Inflammatory macrophage (primary cell): ENCODE measurements at regions not wholly inside any gene's neighbourhood (a gene's known extent, or its start where the extent isn't known, plus 50 kb on each side); places are given as distances from the start of the nearest gene placed in this dataset.
"Not testable (repeated sequence)": the region's sequence is repeated elsewhere in the genome, so short reads cannot be mapped to it uniquely, and the experiment has no call there.

Experiments
- DNase-seq, 2 donors: peaks; one replicate each; pipeline ENCODE4 v3.0.0-alpha.2; 2020 to 2022

- DNase-seq, result no peak
Observed at GRCh38 chr3:94413336-94414108, 350.7 kb downstream of the NSUN3 start.

GRCh38 chr3:94414418-94414817, 351.6 kb downstream of the NSUN3 start:
- DNase-seq, result no peak

- no peak for DNase-seq
Observed at GRCh38 chr3:94416768-94417167, 353.9 kb downstream of the NSUN3 start.

- no peak for DNase-seq
Observed at GRCh38 chr3:94417963-94418455, 355.1 kb downstream of the NSUN3 start.

- DNase-seq, result no peak
Observed at GRCh38 chr3:94420931-94421330, 358.1 kb downstream of the NSUN3 start.

GRCh38 chr3:94423578-94423977, 360.7 kb downstream of the NSUN3 start:
- DNase-seq, result no peak

GRCh38 chr3:94429517-94429916, 366.7 kb downstream of the NSUN3 start:
- no peak for DNase-seq

GRCh38 chr3:94431876-94432570, 369.2 kb downstream of the NSUN3 start:
- DNase-seq, result no peak

- no peak for DNase-seq
Observed at GRCh38 chr3:94433811-94434210, 370.9 kb downstream of the NSUN3 start.

GRCh38 chr3:94440767-94441493, 378.1 kb downstream of the NSUN3 start:
- no peak for DNase-seq

- no peak for DNase-seq
Observed at GRCh38 chr3:94441494-94441847, 378.6 kb downstream of the NSUN3 start.

- no peak for DNase-seq
Observed at GRCh38 chr3:94453864-94454263, 391.0 kb downstream of the NSUN3 start.

- no peak for DNase-seq
Observed at GRCh38 chr3:94459167-94459566, 396.3 kb downstream of the NSUN3 start.

GRCh38 chr3:94460931-94461330, 398.1 kb downstream of the NSUN3 start:
- no peak for DNase-seq

GRCh38 chr3:94462931-94463330, 400.1 kb downstream of the NSUN3 start:
- no peak for DNase-seq

- DNase-seq, result no peak
Observed at GRCh38 chr3:94472511-94472910, 409.6 kb downstream of the NSUN3 start.

- no peak for DNase-seq
Observed at GRCh38 chr3:94481226-94481898, 418.5 kb downstream of the NSUN3 start.

- no peak for DNase-seq
Observed at GRCh38 chr3:94482686-94483085, 419.8 kb downstream of the NSUN3 start.

- no peak for DNase-seq
Observed at GRCh38 chr3:94483403-94483802, 420.5 kb downstream of the NSUN3 start.

- DNase-seq, result no peak
Observed at GRCh38 chr3:94494992-94495391, 432.1 kb downstream of the NSUN3 start.

GRCh38 chr3:94500146-94500545, 437.3 kb downstream of the NSUN3 start:
- DNase-seq, result no peak

- DNase-seq, result not testable (repeated sequence)
Observed at GRCh38 chr3:94507354-94507753, 444.5 kb downstream of the NSUN3 start.

GRCh38 chr3:94512876-94513275, 450.0 kb downstream of the NSUN3 start:
- DNase-seq, result no peak
